SK-N-SH (cell line): ENCODE measurements at regions not wholly inside any gene's neighbourhood (a gene's known extent, or its start where the extent isn't known, plus 50 kb on each side); places are given as distances from the start of the nearest gene placed in this dataset.

Experiments used
- CTCF ChIA-PET: fragments of 300-600, 350-600 bp; formaldehyde crosslinking; extraction: SDS; loops from one replicate; lab custom pipeline; 2021; lab: Yijun Ruan, JAX
- POLR2A ChIA-PET: fragments of 350-600 bp; sonication (Branson Sonifier 250); formaldehyde crosslinking; extraction: SDS; loops from one replicate; lab custom pipeline; 2020; ENCODE audit warnings: antibody characterized with exemption, inconsistent platforms; lab: Yijun Ruan, JAX
- DNase-seq: peaks from one replicate; pipeline ENCODE4 v3.0.0; 2012
- H2AFZ ChIP-seq: fragments of 200-600 bp; sonication (generic); 2 replicates; pipeline ENCODE4 v1.8.1; 2016; ENCODE audit warnings: antibody characterized with exemption, mild to moderate bottlenecking, low read depth
- H3F3A ChIP-seq: fragments of 200-600 bp; sonication (generic); replicated peaks from 2 replicates; pipeline ENCODE3; 2016; ENCODE audit warnings: antibody characterized with exemption, mild to moderate bottlenecking; ENCODE audit not compliant: insufficient read depth
- H3K27ac ChIP-seq, 2 experiments: fragments of 200-500 bp in 1 of 2; fragments of 200-600 bp in 1 of 2; sonication (Bioruptor generic) in 1 of 2; sonication (generic), shearing (Covaris generic) in 1 of 2; 2 replicates each; pipeline versions ENCODE4 v1.5.1 to v1.6.1; 2014 to 2016; ENCODE audit warnings: low read depth in 2 of 2, inconsistent platforms in 1 of 2, low read length in 1 of 2, mild to moderate bottlenecking in 1 of 2, mixed read lengths in 1 of 2
- H3K27me3 ChIP-seq: fragments of 200-600 bp; sonication (generic), shearing (Covaris generic); 2 replicates; pipeline ENCODE4 v1.6.1; 2016; ENCODE audit warnings: mixed run types; ENCODE audit not compliant: insufficient read depth
- H3K36me3 ChIP-seq, 2 experiments: fragments of 200-500 bp in 1 of 2; fragments of 200-600 bp in 1 of 2; sonication (Bioruptor generic) in 1 of 2; sonication (generic) in 1 of 2; replicated peaks in 1 of 2; 2 replicates each; pipeline versions ENCODE3 to v1.5.1; 2014 to 2016; ENCODE audit warnings: low read length in 1 of 2, mild to moderate bottlenecking in 1 of 2; ENCODE audit not compliant: insufficient read depth in 2 of 2, control insufficient read depth in 1 of 2
- H3K4me1 ChIP-seq, 2 experiments: fragments of 200-500 bp in 1 of 2; fragments of 200-600 bp in 1 of 2; sonication (Bioruptor generic) in 1 of 2; sonication (generic), shearing (Covaris generic) in 1 of 2; 2 replicates each; pipeline versions ENCODE4 v1.5.1 to v1.6.1; 2014 to 2016; ENCODE audit warnings: low read depth in 1 of 2, low read length in 1 of 2, mixed run types in 1 of 2; ENCODE audit not compliant: insufficient read depth in 2 of 2, control insufficient read depth in 1 of 2
- H3K4me2 ChIP-seq: fragments of 200-600 bp; sonication (generic), shearing (Covaris generic); 2 replicates; pipeline ENCODE4 v1.6.1; 2017; ENCODE audit warnings: mixed run types
- H3K4me3 ChIP-seq, 2 experiments: fragments of 200-500 bp in 1 of 2; fragments of 200-600 bp in 1 of 2; sonication (Bioruptor generic) in 1 of 2; sonication (generic), shearing (Covaris generic) in 1 of 2; 2 replicates each; pipeline versions ENCODE4 v1.5.1 to v1.8.1; 2014 to 2016; ENCODE audit warnings: low read depth in 2 of 2, inconsistent platforms in 1 of 2, low read length in 1 of 2, mild to moderate bottlenecking in 1 of 2, mixed read lengths in 1 of 2, moderate library complexity in 1 of 2
- H3K79me2 ChIP-seq: fragments of 200-600 bp; sonication (generic); 2 replicates; pipeline ENCODE4 v1.8.1; 2017; ENCODE audit warnings: mild to moderate bottlenecking; ENCODE audit not compliant: insufficient read depth
- H3K9ac ChIP-seq: fragments of 200-600 bp; sonication (generic); 2 replicates; pipeline ENCODE4 v1.6.1; 2017; ENCODE audit warnings: mixed run types
- H3K9me2 ChIP-seq: fragments of 200-600 bp; sonication (generic); 2 replicates; pipeline ENCODE4 v1.6.1; 2017; ENCODE audit warnings: mixed run types
- H3K9me3 ChIP-seq: fragments of 200-600 bp; sonication (generic); 2 replicates; pipeline ENCODE4 v1.6.1; 2017; ENCODE audit warnings: mixed run types, mild to moderate bottlenecking, moderate library complexity
- H4K20me1 ChIP-seq: fragments of 200-600 bp; sonication (generic); 2 replicates; pipeline ENCODE4 v1.6.1; 2017; ENCODE audit warnings: mild to moderate bottlenecking, mixed run types; ENCODE audit not compliant: insufficient read depth
- ELF1 ChIP-seq: IDR thresholded peaks from 2 replicates; pipeline ENCODE4 v1.4.0; 2012
- EP300 ChIP-seq, 2 experiments: IDR thresholded peaks; 2 replicates each; pipeline versions ENCODE4 v1.4.0 to v1.6.1; 2012; ENCODE audit warnings: borderline replicate concordance in 1 of 2, low read depth in 1 of 2, low read length in 1 of 2
- FOSL2 ChIP-seq: IDR thresholded peaks from 2 replicates; pipeline ENCODE4 v1.4.0; 2012; ENCODE audit warnings: low read depth, mild to moderate bottlenecking, moderate library complexity, borderline replicate concordance
- FOXJ3 ChIP-seq: sonication (generic); formaldehyde crosslinking; IDR thresholded peaks from 2 replicates; pipeline ENCODE4 v1.5.1; 2020; ENCODE audit warnings: mild to moderate bottlenecking, missing genetic modification reagents
- FOXM1 ChIP-seq: IDR thresholded peaks from 2 replicates; pipeline ENCODE4 v1.4.0; 2012; ENCODE audit warnings: low read depth, mild to moderate bottlenecking
- GABPA ChIP-seq: IDR thresholded peaks from 2 replicates; pipeline ENCODE4 v1.4.0; 2012; ENCODE audit warnings: low read depth, mild to moderate bottlenecking
- IRF3 ChIP-seq: fragments of 150-350 bp; IDR thresholded peaks from 2 replicates; pipeline ENCODE4 v1.6.1; 2016; ENCODE audit warnings: mild to moderate bottlenecking, low read depth, low read length
- MAX ChIP-seq: IDR thresholded peaks from 2 replicates; pipeline ENCODE4 v1.4.0; 2012; ENCODE audit warnings: low read depth
- MEF2A ChIP-seq: IDR thresholded peaks from 2 replicates; pipeline ENCODE4 v1.4.0; 2012; ENCODE audit warnings: low read depth, borderline replicate concordance
- MXI1 ChIP-seq: IDR thresholded peaks from 2 replicates; pipeline ENCODE4 v1.6.1; 2012; ENCODE audit warnings: mild to moderate bottlenecking, low read depth, low read length, improper control_type of control experiment
- NFIC ChIP-seq: IDR thresholded peaks from 2 replicates; pipeline ENCODE4 v1.4.0; 2012; ENCODE audit warnings: borderline replicate concordance
- RAD21 ChIP-seq: IDR thresholded peaks from 2 replicates; pipeline ENCODE4 v1.6.1; 2012; ENCODE audit warnings: mild to moderate bottlenecking, low read length
- RCOR1 ChIP-seq: fragments of 150-350 bp; IDR thresholded peaks from 2 replicates; pipeline ENCODE4 v1.6.1; 2017; ENCODE audit warnings: antibody characterized with exemption, low read length
- RFX5 ChIP-seq: IDR thresholded peaks from 2 replicates; pipeline ENCODE4 v1.6.1; 2012; ENCODE audit warnings: mild to moderate bottlenecking, improper control_type of control experiment, low read length
- RXRA ChIP-seq: IDR thresholded peaks from 2 replicates; pipeline ENCODE4 v1.4.0; 2012; ENCODE audit warnings: low read depth, mild to moderate bottlenecking, borderline replicate concordance
- SMC3 ChIP-seq: IDR thresholded peaks from 2 replicates; pipeline ENCODE4 v1.6.1; 2012; ENCODE audit warnings: low read depth, low read length, improper control_type of control experiment
- TCF12 ChIP-seq: IDR thresholded peaks from 2 replicates; pipeline ENCODE4 v1.4.0; 2012
- USF1 ChIP-seq: IDR thresholded peaks from 2 replicates; pipeline ENCODE4 v1.4.0; 2012; ENCODE audit warnings: low read depth, borderline replicate concordance
- YY1 ChIP-seq: IDR thresholded peaks from 2 replicates; pipeline ENCODE4 v1.4.0; 2012; ENCODE audit warnings: low read depth, mild to moderate bottlenecking
- WGBS: methylation state at CpG from one replicate; pipeline ENCODE4 v1.1.6; 2017; ENCODE audit warnings: low lambda C conversion rate; 5-methylcytosine and 5-hydroxymethylcytosine counted together
- TF ChIP-seq, protein P1 (sequence below): IDR thresholded peaks from 2 replicates; pipeline ENCODE4; 2012
- TF ChIP-seq, protein P2 (sequence below): fragments of 150-350 bp; IDR thresholded peaks from 2 replicates; pipeline ENCODE4 v1.6.1; 2017; ENCODE audit warnings: antibody characterized with exemption, low read length, low read depth, borderline replicate concordance
- TF ChIP-seq, protein P3 (sequence below): IDR thresholded peaks from 2 replicates; pipeline ENCODE4 v1.4.0; 2012; ENCODE audit warnings: low read depth, borderline replicate concordance
- TF ChIP-seq, protein P4 (sequence below): fragments of 200-600 bp; sonication (generic); IDR thresholded peaks from 2 replicates; pipeline ENCODE4 v1.6.1; 2017; ENCODE audit warnings: antibody characterized with exemption, mild to moderate bottlenecking, moderate library complexity

GRCh38 chr2:116724550-116724949, 1089.9 kb upstream of the DDX18 start (continued):
- TF ChIP-seq RXRA (no peak), ELF1 (no peak), MXI1 (no peak), RAD21 (no peak), SMC3 (no peak), GABPA (no peak)

DNA sequence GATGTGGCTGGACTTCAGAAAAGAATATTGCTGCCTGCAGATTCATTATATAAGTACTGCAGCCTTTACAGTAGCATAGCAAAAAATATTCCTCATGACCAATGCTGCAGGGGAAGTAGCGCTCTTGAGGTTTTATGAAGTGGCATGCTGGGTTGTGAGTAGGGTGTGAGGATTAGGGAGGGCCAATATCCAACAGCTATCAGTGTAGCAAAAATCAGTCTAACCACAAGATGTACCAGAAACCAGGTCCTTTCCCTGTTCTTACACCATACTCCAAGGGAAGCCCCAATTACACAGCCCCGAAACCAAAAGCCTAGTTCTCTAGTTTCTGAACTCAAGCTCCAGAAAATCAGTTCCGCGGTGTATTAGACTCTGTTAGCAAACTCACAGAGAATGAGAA, 1082.2 kb upstream of the DDX18 start:
- WGBS: 56% methylated on average over 4 of the region's 4 CpGs
- no peaks in the 10 kb centered on the region for H4K20me1 ChIP-seq
- H3K4me2 ChIP-seq: no peak overlapping the region
- ChIA-PET CTCF (no interaction called here), POLR2A (no interaction called here)
- H3K4me1 ChIP-seq: no peaks in the 10 kb centered on the region
- H3K4me3 ChIP-seq: no peak overlapping the region
- no peak overlapping the region for H2AFZ ChIP-seq
- no peaks in the 10 kb centered on the region for H3K36me3 ChIP-seq
- H3K9me3 ChIP-seq: no peaks in the 10 kb centered on the region
- no peaks in the 10 kb centered on the region for H3K79me2 ChIP-seq
- no peaks in the 10 kb centered on the region for H3F3A ChIP-seq
- no peak overlapping the region for H3K9ac ChIP-seq
- TF ChIP-seq, protein P1, sequence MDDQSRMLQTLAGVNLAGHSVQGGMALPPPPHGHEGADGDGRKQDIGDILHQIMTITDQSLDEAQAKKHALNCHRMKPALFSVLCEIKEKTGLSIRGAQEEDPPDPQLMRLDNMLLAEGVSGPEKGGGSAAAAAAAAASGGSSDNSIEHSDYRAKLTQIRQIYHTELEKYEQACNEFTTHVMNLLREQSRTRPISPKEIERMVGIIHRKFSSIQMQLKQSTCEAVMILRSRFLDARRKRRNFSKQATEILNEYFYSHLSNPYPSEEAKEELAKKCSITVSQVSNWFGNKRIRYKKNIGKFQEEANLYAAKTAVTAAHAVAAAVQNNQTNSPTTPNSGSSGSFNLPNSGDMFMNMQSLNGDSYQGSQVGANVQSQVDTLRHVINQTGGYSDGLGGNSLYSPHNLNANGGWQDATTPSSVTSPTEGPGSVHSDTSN: no peak
- no peak for TF ChIP-seq FOSL2
- no peak for TF ChIP-seq YY1
- TF ChIP-seq, protein P2, sequence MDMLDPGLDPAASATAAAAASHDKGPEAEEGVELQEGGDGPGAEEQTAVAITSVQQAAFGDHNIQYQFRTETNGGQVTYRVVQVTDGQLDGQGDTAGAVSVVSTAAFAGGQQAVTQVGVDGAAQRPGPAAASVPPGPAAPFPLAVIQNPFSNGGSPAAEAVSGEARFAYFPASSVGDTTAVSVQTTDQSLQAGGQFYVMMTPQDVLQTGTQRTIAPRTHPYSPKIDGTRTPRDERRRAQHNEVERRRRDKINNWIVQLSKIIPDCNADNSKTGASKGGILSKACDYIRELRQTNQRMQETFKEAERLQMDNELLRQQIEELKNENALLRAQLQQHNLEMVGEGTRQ: no peak
- TF ChIP-seq MEF2A: no peak
- no peak for TF ChIP-seq RCOR1
- no peak for TF ChIP-seq NFIC
- no peak for TF ChIP-seq TCF12
- TF ChIP-seq FOXM1: no peak
- no peak for TF ChIP-seq USF1
- TF ChIP-seq IRF3: no peak
- TF ChIP-seq RAD21: no peak
- no peak for TF ChIP-seq EP300 (IDR thresholded peaks at IDR 0.05; ENCODE audit: borderline replicate concordance in 1 of 2, low read depth in 1 of 2, low read length in 1 of 2)
- TF ChIP-seq, protein P3, sequence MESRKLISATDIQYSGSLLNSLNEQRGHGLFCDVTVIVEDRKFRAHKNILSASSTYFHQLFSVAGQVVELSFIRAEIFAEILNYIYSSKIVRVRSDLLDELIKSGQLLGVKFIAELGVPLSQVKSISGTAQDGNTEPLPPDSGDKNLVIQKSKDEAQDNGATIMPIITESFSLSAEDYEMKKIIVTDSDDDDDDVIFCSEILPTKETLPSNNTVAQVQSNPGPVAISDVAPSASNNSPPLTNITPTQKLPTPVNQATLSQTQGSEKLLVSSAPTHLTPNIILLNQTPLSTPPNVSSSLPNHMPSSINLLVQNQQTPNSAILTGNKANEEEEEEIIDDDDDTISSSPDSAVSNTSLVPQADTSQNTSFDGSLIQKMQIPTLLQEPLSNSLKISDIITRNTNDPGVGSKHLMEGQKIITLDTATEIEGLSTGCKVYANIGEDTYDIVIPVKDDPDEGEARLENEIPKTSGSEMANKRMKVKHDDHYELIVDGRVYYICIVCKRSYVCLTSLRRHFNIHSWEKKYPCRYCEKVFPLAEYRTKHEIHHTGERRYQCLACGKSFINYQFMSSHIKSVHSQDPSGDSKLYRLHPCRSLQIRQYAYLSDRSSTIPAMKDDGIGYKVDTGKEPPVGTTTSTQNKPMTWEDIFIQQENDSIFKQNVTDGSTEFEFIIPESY: no peak
- no peak for TF ChIP-seq MAX
- TF ChIP-seq, protein P4, sequence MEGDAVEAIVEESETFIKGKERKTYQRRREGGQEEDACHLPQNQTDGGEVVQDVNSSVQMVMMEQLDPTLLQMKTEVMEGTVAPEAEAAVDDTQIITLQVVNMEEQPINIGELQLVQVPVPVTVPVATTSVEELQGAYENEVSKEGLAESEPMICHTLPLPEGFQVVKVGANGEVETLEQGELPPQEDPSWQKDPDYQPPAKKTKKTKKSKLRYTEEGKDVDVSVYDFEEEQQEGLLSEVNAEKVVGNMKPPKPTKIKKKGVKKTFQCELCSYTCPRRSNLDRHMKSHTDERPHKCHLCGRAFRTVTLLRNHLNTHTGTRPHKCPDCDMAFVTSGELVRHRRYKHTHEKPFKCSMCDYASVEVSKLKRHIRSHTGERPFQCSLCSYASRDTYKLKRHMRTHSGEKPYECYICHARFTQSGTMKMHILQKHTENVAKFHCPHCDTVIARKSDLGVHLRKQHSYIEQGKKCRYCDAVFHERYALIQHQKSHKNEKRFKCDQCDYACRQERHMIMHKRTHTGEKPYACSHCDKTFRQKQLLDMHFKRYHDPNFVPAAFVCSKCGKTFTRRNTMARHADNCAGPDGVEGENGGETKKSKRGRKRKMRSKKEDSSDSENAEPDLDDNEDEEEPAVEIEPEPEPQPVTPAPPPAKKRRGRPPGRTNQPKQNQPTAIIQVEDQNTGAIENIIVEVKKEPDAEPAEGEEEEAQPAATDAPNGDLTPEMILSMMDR: no peak
- no peak for TF ChIP-seq FOXJ3
- no peak for TF ChIP-seq RFX5
- no peak for TF ChIP-seq ELF1
- TF ChIP-seq, all 33 proteins: peak for 0
- no peak overlapping the region for H3K27ac ChIP-seq
- H3K9me2 ChIP-seq: no peaks in the 10 kb centered on the region
- DNase-seq: no peak
- no peaks in the 10 kb centered on the region for H3K27me3 ChIP-seq
